Caco-2 (cell line): ENCODE measurements at regions not wholly inside any gene's neighbourhood (a gene's known extent, or its start where the extent isn't known, plus 50 kb on each side); places are given as distances from the start of the nearest gene placed in this dataset.
"Not testable (repeated sequence)": the region's sequence is repeated elsewhere in the genome, so short reads cannot be mapped to it uniquely, and the experiment has no call there.

ENCODE experiments used
- BruUV-seq: library from RNA; stranded (reverse); fragments of 400-500 nt; replicated peaks from 2 replicates; lab custom pipeline; 2021; lab: Mats Ljungman, UMichigan
- CTCF ChIA-PET: fragments of 300-600 bp; sonication (Branson Sonifier 250); formaldehyde crosslinking; loops from one replicate; lab custom pipeline; 2022; ENCODE audit warnings: antibody characterized with exemption; lab: Charles Lee
- POLR2A ChIA-PET: fragments of 300-600 bp; sonication (Branson Sonifier 250); formaldehyde crosslinking; loops from one replicate; lab custom pipeline; 2022; ENCODE audit warnings: antibody characterized with exemption; lab: Charles Lee
- DNase-seq, 2 experiments: peaks; one replicate each; pipeline versions ENCODE4 v3.0.0 to v3.0.0-alpha.2; 2020 to 2022
- H3K27me3 ChIP-seq: replicated peaks from 2 replicates; pipeline ENCODE4 v1.6.0; 2011; ENCODE audit warnings: low read length; ENCODE audit not compliant: control insufficient read depth, insufficient read depth
- H3K36me3 ChIP-seq: 2 replicates; pipeline ENCODE4 v1.5.1; 2011; ENCODE audit warnings: low read length; ENCODE audit not compliant: control insufficient read depth, insufficient read depth
- H3K4me1 ChIP-seq: fragments of 250-450 bp; sonication (Bioruptor Pico); 2 replicates; pipeline ENCODE4 v1.5.1; 2020; ENCODE audit warnings: mild to moderate bottlenecking
- H3K4me3 ChIP-seq: 2 replicates; pipeline ENCODE4 v1.5.1; 2011; ENCODE audit warnings: low read depth, mild to moderate bottlenecking, control low read depth, low read length
- H3K9me3 ChIP-seq: fragments of 250-450 bp; sonication (Bioruptor Pico); 2 replicates; pipeline ENCODE4 v1.5.1; 2020; ENCODE audit warnings: mild to moderate bottlenecking, moderate library complexity
- H3K27ac Mint-ChIP-seq: one replicate; pipeline ENCODE4 v1.8.0; 2022; ENCODE audit warnings: mixed read lengths; ENCODE audit not compliant: unreplicated experiment
- H3K27me3 Mint-ChIP-seq: one replicate; pipeline ENCODE4 v1.8.0; 2022; ENCODE audit warnings: mixed read lengths; ENCODE audit not compliant: insufficient read depth, unreplicated experiment
- H3K36me3 Mint-ChIP-seq: one replicate; pipeline ENCODE4 v1.8.0; 2022; ENCODE audit warnings: mild to moderate bottlenecking, mixed read lengths; ENCODE audit not compliant: insufficient read depth, unreplicated experiment
- H3K4me1 Mint-ChIP-seq: one replicate; pipeline ENCODE4 v1.8.0; 2022; ENCODE audit warnings: low read depth, mixed read lengths; ENCODE audit not compliant: unreplicated experiment
- H3K4me3 Mint-ChIP-seq: one replicate; pipeline ENCODE4 v1.8.0; 2022; ENCODE audit warnings: mild to moderate bottlenecking, moderate library complexity, mixed read lengths; ENCODE audit not compliant: unreplicated experiment
- H3K9me3 Mint-ChIP-seq: one replicate; pipeline ENCODE4 v1.8.0; 2022; ENCODE audit warnings: mixed read lengths; ENCODE audit not compliant: unreplicated experiment
- intact Hi-C: fragments of 100-400 bp; cut with micrococcal nuclease; formaldehyde crosslinking; loops from one replicate; pipeline ENCODE4 v1.10.0; 2022; ENCODE audit not compliant: unreplicated experiment

DNA sequence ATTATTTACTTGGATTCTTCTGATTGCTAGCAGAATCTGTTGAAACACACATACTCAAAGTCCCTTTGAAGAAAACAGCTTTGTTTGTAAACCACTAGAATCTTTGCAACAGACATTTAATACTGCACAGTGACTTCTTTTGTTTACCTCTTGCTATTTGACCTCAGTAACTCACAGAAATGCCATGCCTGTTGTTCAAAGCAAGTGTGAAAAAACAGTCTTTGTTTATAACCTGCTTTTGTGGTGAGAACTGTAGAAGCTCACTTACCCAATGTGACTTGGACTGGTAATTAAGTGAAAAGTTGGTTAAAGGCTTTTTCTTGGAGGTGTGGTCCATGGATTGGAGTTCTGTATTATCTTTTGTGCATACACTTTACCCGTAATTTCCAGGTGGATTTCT, 55.7 kb upstream of the ARL17B start:
- H3K27me3 Mint-ChIP-seq, intact Hi-C loops, H3K9me3 Mint-ChIP-seq, H3K4me3 Mint-ChIP-seq, BruUV-seq, H3K36me3 Mint-ChIP-seq, CTCF ChIA-PET, H3K36me3 ChIP-seq, DNase-seq, H3K27me3 ChIP-seq, POLR2A ChIA-PET, H3K4me1 Mint-ChIP-seq, H3K4me3 ChIP-seq, H3K27ac Mint-ChIP-seq, H3K9me3 ChIP-seq, H3K4me1 ChIP-seq: not testable (repeated sequence)

DNA sequence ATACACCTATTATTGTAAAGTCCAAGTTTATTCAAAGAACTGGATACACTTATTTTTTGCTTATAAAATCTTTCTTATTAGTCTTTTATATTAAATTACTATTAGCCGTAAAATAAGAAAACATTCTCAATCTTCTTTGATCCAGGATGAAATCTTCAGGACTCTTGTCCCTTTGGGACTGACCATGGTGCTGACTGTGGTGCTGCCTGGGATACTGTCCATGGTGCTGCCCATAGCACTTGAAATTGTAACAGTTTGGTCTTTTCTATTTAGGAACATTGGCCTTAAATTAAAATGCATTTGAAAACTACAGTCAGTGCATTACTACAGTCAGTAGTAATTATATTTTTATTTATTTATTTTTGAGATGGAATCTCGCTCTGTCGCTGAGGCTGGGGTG, 53.0 kb upstream of the ARL17B start:
- DNase-seq, BruUV-seq, POLR2A ChIA-PET, H3K27me3 Mint-ChIP-seq, intact Hi-C loops, H3K4me1 Mint-ChIP-seq, H3K4me3 Mint-ChIP-seq, H3K9me3 Mint-ChIP-seq, H3K36me3 Mint-ChIP-seq, H3K4me1 ChIP-seq, H3K4me3 ChIP-seq, H3K27ac Mint-ChIP-seq, H3K27me3 ChIP-seq, H3K36me3 ChIP-seq, CTCF ChIA-PET, H3K9me3 ChIP-seq: not testable (repeated sequence)

DNA sequence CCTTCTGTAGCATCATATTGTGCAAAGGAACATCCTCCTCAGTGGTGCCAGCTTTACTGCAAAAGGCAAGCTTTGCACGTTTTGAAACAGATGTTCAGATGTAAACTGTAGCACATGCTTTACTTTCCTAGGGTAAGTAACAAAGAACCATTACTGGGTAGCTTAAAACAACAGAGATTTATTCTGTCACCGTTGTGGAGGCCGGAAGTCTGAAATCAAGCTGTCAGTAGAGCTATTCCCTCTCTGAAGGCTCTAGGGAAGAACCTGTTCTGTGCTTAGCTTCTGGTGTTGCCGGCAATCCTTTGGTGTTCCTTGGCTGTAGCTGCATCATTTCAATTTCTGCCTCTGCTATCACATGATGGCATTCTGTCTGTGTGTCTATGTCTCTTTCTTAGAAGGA, 50.6 kb upstream of the ARL17B start:
- BruUV-seq, DNase-seq, H3K4me3 ChIP-seq, H3K9me3 Mint-ChIP-seq, H3K4me3 Mint-ChIP-seq, H3K36me3 ChIP-seq, CTCF ChIA-PET, H3K4me1 ChIP-seq, H3K4me1 Mint-ChIP-seq, H3K36me3 Mint-ChIP-seq, H3K9me3 ChIP-seq, POLR2A ChIA-PET, intact Hi-C loops, H3K27ac Mint-ChIP-seq, H3K27me3 Mint-ChIP-seq, H3K27me3 ChIP-seq: not testable (repeated sequence)

DNA sequence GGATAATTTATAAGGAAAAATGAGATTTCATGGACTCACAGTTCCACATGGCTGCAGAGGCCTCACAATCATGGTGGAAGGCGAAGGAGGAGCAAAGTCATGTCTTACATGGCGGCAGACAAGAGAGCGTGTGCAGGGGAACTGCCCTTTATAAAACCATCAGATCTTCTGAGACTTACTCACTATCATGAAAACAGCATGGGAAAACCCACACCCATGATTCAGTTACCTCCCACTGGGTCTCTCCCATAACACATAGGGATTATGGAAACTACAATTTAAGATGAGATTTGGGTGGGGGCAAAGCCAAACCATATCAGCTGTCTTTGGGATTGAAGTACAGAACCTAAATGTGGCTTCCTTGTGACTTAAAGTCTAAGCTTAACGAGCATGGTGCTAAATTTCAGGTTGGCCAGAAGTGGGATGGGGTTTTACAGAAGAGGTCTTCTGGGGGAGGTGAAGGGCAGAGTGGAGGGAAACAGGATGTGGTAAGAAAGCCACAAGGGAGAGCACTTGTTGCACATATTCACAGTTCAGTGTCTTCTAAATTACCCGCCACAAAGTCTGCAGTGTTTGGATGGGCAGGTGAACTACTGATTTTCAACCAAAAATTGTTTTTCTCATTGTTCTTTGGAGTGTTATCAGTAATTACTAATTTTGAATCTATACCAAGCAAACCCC, 49.7 kb upstream of the ARL17B start:
- BruUV-seq, H3K9me3 Mint-ChIP-seq, H3K27me3 Mint-ChIP-seq, H3K4me1 Mint-ChIP-seq, H3K27ac Mint-ChIP-seq, H3K4me3 Mint-ChIP-seq, H3K4me3 ChIP-seq, intact Hi-C loops, CTCF ChIA-PET, H3K36me3 ChIP-seq, POLR2A ChIA-PET, H3K4me1 ChIP-seq, H3K36me3 Mint-ChIP-seq, DNase-seq, H3K9me3 ChIP-seq, H3K27me3 ChIP-seq: not testable (repeated sequence)
